ENCODE measurements at regions not wholly inside any gene's neighbourhood (a gene's known extent, or its start where the extent isn't known, plus 50 kb on each side); places are given as distances from the start of the nearest gene placed in this dataset.

- no peak overlapping the region for H3K4me3 ChIP-seq
- H3K27me3 ChIP-seq = peaks cover 0 to 9% of the 10 kb centered on the region in 2 donors
- no peaks in the 10 kb centered on the region for H3K4me1 ChIP-seq
- H3K9me3 ChIP-seq = peaks cover 0 to 8% of the 10 kb centered on the region in 2 donors
- no peaks in the 10 kb centered on the region for H3K36me3 ChIP-seq
- H3K27ac ChIP-seq = no peak overlapping the region
- TF ChIP-seq CTCF (IDR thresholded peaks at IDR 0.05) = no peak
- no peak for DNase-seq (ENCODE audit: low spot score)
These were observed 64.3 kb downstream of the DMRTA2 start for GRCh38 chr1:50358962-50359361.

GRCh38 chr1:50357186-50357585 is 66.1 kb downstream of the DMRTA2 start:
- Histone ChIP-seq H3K9me3 (peaks cover 0 to 8% of the 10 kb centered on the region in 2 donors), H3K27ac (no peak overlapping the region), H3K4me1 (no peaks in the 10 kb centered on the region), H3K4me3 (no peak overlapping the region), H3K27me3 (peaks cover 0 to 9% of the 10 kb centered on the region in 2 donors), H3K36me3 (no peaks in the 10 kb centered on the region)
- DNase-seq (ENCODE audit: low spot score) = no peak
- no peak for TF ChIP-seq CTCF (IDR thresholded peaks at IDR 0.05)

GRCh38 chr1:50354813-50355212 is 68.4 kb downstream of the DMRTA2 start:
- no peak for DNase-seq (ENCODE audit: low spot score)
- H3K27me3 ChIP-seq = peaks cover 0 to 9% of the 10 kb centered on the region in 2 donors
- no peak overlapping the region for H3K4me3 ChIP-seq
- H3K4me1 ChIP-seq = no peaks in the 10 kb centered on the region
- H3K27ac ChIP-seq = no peak overlapping the region
- H3K9me3 ChIP-seq = no peaks in the 10 kb centered on the region
- no peaks in the 10 kb centered on the region for H3K36me3 ChIP-seq
- TF ChIP-seq CTCF (IDR thresholded peaks at IDR 0.05) = no peak

- TF ChIP-seq CTCF (IDR thresholded peaks at IDR 0.05) = no peak
- no peaks in the 10 kb centered on the region for H3K36me3 ChIP-seq
- H3K27ac ChIP-seq = no peak overlapping the region
- H3K4me1 ChIP-seq = no peaks in the 10 kb centered on the region
- no peak overlapping the region for H3K4me3 ChIP-seq
- peak; percentile 16 for DNase-seq (ENCODE audit: low spot score)
- no peaks in the 10 kb centered on the region for H3K27me3 ChIP-seq
- no peaks in the 10 kb centered on the region for H3K9me3 ChIP-seq
These were observed 70.8 kb downstream of the DMRTA2 start for GRCh38 chr1:50352428-50352827.

- H3K4me3 ChIP-seq = no peak overlapping the region
- DNase-seq (ENCODE audit: low spot score) = peak; percentile 43
- H3K27ac ChIP-seq = no peak overlapping the region
- no peaks in the 10 kb centered on the region for H3K27me3 ChIP-seq
- peaks cover 0 to under 1% of the 10 kb centered on the region in 2 donors for H3K9me3 ChIP-seq
- no peak for TF ChIP-seq CTCF (IDR thresholded peaks at IDR 0.05)
- no peaks in the 10 kb centered on the region for H3K4me1 ChIP-seq
- no peaks in the 10 kb centered on the region for H3K36me3 ChIP-seq
These were observed 72.4 kb downstream of the DMRTA2 start for GRCh38 chr1:50350868-50351267.

GRCh38 chr1:50350421-50350820 is 72.8 kb downstream of the DMRTA2 start:
- Histone ChIP-seq H3K27me3 (no peaks in the 10 kb centered on the region), H3K9me3 (peaks cover 0 to 5% of the 10 kb centered on the region in 2 donors), H3K27ac (no peak overlapping the region), H3K4me1 (no peaks in the 10 kb centered on the region), H3K4me3 (no peak overlapping the region), H3K36me3 (no peaks in the 10 kb centered on the region)
- DNase-seq (ENCODE audit: low spot score) = peak; percentile 21
- no peak for TF ChIP-seq CTCF (IDR thresholded peaks at IDR 0.05)
